Nucleus accumbens (tissue), 56 donors: ENCODE measurements at regions not wholly inside any gene's neighbourhood (a gene's known extent, or its start where the extent isn't known, plus 50 kb on each side); places are given as distances from the start of the nearest gene placed in this dataset.

Source experiments
- DNase-seq, 56 donors: peaks; one replicate each; lab custom pipeline; 2025; lab: John Stamatoyannopoulos, UW

DNA sequence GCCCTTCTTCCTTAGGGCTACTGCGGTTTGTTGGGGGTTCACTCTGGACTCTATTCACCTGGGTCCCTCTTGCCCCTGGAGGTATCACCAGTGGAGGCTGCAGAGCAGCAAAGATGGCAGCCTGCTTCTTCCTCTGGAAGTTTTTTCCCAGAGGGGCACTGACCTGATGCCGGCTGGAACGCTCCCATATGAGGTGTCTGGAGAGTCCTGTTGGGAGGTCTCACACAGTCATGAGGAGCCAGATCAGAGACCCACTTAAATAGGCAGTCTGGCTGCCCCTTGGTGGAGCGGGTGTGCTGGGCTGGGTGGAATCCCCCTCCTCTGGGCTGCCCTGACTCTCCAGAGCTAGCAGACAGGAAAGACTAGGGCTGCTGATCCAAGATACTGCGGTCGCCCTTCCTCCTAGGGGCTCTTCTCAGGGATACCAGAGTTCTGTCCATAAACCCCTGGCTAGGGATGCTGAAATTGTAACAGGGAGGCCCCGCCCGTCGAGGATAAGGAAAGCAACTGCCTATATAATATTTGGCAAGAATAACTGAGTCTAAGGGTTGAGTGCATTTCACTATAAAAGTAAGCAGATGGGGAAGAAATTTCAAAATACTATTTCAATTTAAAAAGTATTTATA is 140.7 kb downstream of the NOL4 start:
- no peak for DNase-seq

DNA sequence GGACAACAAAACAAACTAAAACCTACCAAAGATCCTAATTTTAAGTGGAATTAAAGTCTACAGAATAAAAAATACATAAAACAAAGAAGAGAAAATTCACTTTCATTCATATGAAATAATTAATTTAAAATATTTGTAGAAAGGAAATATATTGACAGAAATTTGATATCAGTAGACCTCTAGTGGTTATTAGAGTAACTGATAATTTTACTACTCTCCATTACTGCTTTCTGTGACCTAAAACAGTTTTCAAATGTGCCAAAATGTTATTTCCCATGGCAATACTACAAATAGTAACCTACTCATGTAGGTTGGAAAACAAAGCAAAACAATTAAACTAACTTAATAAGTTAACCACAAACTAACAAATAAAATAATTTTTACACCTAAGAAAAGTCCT is 147.1 kb downstream of the NOL4 start:
- no peak for DNase-seq

DNA sequence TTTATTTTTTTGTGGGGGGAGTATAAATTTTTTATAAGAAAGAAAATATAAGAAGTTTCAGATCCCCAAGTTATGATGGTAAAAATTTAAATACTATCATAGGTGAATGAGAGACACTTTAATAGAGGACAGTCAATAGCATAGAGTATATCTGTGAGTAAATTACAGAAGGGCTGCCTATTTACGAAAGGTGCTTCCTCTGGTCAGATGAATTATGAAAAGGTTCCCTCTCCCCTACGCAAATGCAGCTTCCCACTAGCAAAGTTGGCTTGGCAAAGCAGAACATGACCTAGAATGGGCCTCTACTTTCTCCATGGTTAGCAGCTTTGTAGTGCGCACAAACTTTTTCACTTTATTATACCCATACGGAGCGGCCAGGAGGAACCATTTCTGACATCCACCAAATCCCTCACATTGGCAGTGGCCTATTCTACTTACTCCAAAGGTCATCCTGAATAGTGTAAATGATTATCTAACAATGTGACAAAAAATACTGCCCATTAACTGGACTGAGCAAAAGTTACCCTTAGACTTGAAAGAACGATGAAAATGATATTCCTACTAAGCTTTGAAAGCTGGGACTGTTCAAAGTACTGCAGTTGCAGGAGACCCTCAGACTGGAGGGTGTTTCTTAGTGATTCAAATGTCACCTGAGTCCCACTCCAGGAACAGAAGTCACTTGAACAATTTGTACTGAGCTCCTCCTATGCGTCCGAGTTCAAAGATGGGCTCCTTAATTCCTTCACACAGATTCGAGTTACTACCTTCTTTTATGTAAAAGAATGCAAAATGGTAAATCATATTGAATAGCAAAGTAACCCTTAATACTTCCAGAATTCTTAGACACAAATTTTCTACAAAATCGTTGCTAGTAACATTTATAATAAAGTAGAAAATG is 148.5 kb downstream of the NOL4 start:
- DNase-seq, result no peak

DNA sequence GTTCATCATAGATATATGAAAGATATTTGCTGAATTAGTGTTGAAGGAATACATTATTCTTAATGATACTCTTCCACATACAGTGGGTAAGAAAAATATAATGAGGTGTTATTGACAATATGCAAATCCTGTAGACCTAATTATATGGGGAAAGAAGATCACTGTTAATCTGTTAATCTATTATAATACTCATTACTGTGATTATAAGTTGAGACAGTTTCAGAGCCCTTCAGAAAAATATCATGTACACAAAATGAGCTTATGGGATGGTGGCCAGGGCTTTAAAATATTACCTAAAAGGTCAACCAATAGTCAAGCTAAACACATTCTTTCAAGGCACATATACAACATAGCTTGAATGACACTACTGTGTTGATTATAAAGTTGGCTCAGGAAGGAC is 163.5 kb downstream of the NOL4 start:
- no peak for DNase-seq

DNA sequence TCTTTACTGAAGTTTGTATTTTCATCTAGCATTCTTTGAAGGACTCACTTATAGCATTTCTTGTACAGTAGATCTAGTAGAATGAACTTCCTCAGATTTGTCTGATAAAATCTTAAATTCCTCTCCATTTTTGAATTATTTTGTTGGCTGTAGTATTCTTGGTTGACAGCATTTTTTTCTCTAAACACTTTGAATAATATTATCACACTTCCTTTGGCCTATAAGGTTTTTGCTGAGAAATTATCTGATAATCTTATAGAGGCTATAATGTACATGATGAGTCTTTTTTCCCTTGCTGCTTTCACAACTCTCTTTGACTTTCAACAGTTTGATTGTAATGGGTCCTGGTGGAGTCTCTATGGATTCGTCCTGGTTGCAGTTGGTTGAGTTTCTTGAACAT is 169.5 kb downstream of the NOL4 start:
- DNase-seq, result no peak

DNA sequence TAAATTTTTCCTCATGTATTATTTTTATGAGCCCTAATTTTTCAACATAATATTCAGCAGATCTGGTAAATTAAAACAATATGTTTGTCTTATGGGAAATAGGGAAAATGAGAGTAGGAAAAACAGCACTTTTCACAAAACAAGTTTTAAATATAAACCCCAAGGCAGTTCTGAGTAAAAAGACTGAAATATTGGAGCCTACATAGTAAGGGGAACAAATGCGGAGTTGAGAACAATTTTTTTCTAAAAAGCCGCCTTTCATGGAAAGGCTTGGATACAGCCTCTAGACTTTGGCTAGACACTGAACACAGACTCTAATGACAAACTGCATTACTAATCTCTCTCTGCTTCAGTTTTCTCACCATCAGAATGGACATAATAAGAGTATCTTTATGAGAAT is 174.1 kb downstream of the NOL4 start:
- no peak for DNase-seq

DNA sequence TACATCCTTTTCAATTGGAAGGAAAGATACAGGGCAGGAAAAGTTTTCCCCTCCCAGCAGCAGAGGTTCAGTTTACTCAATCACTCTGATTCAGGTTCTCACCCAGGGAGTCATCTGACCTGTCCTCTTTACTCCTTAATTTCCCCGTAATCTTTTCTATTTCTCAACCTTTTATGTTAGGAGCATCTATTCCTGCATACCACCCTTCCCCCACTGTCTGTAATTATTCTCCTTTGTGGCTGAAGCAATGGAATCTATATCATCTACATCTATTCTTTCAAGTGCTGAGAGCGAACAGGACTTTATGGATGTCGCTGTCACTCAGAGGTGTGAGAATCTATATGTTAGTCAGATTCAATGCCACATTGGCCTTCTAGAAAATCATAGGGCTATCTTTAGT is 175.2 kb downstream of the NOL4 start:
- no peak for DNase-seq

DNA sequence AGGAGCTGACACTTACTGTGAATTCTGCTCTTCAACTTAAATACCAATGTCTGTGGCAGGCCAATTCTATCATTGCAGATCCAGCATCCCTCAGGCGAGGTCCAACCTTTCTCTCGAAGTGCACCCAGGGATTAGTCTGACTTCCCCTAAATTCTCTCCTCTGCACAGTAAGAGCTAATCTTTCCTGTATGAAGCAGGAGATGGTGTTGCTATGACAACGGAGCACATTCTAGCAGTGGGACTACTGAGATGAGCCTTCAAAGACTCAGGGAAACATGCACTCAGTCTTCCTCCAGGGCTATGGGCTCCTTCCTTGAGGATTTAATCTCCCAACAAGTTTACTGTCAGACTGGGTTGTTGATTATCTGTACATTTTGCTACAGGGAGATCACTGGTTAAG is 176.3 kb downstream of the NOL4 start:
- peak in 18 of 56 donors; percentile 3 to 50 (median 16) for DNase-seq

DNA sequence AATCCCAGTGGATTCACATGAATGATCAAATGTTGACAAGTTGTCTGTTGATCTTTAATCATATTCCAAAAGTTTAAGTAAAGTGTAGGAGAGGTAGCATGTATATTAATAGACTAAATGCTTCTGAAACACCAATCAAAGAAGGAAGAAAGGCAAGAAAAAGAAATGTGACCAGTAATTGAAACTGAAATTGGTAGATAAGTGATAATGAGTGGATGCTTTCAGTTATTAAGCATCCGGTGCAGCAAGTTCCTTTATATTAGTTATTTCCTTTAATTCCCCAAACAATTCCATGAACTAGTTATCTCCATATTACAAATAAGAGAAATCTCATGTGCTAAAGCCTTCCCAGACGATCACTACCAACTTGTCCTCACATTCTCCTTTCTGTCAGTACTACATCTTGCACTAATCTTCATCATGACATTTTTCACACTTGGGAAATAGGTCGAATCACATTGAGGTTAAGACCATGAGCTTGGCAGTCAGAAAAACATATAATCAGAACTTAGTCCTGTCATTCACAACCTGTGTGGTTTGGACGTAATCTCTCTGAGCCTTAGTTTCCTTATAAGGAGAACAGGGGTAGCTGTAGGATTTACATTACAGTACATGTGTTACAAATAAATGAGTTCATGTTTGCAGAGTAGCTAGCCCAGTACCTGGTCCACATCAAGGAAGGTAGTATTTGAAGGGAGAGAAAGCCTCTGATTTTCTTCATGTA is 182.1 kb downstream of the NOL4 start:
- no peak for DNase-seq

DNA sequence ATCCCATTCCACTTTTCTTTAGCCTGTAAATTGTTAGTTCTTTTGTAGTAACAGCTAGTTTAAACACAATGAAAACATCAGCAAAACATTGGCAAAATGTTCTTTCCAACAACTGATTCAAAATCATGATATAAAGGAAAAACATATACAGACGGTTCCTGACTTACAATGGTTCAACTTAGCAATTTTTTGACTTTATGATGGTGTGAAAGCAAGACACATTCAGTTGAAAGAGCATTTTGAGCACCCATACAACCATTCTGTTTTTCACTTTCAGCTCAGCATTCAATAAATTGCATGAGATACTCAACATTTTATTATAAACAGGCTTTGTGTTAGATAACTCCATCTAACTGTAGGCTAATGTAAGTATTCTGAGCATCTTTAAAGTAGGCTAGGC is 185.1 kb downstream of the NOL4 start:
- no peak for DNase-seq

DNA sequence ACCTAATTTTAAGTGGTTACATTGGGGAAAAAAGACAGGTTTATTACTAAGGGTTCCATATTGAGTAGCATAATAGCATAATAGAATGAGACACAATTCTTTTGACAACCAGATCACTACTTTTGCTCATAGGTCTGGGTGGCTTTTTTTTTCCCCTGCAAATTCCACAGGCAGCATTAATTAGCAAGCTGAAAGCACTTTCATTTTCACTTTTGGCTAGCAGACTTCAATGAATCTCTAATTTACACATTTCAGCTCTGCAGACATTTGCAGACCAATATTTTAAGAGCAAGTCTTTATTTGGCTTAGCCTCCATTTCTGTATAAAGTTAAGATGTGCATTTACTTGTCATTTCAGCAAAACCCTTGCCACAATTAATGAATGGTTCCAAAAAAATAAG is 185.5 kb downstream of the NOL4 start:
- no peak for DNase-seq

DNA sequence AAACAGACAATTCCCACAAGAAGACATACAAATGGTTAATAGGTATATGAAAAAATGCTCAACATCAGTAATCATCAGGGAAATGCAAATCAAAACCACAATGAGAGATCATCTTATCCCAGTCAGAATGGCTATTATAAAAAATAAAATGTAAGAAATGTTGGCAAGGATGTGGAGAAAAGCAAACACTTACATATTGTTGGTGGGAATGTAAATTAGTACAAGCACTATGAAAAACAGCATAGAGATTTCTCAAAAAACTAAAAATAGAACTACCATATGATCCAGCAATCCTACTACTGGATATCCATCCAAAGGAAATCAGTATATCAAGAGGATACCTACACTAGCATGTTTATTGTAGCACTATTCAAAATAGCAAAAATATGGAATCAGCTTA is 186.6 kb downstream of the NOL4 start:
- no peak for DNase-seq

DNA sequence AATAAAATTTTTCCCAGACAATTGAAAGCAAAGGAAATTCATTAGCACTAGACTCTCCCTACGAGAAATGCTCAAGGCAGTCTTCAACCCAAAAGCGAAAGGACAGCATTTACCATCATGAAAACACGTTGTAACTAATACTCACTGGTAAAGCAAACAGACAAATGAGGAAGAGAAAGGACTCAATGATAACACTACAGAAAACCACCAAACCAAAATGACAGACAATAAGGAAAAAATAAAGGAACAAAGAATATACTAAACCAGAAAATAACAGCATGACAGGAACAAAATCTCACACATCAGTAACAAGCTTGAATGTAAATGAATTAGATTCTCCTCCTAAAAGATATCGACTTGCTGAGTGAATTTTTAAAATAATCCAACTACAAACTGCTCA is 190.7 kb downstream of the NOL4 start:
- DNase-seq, result no peak

DNA sequence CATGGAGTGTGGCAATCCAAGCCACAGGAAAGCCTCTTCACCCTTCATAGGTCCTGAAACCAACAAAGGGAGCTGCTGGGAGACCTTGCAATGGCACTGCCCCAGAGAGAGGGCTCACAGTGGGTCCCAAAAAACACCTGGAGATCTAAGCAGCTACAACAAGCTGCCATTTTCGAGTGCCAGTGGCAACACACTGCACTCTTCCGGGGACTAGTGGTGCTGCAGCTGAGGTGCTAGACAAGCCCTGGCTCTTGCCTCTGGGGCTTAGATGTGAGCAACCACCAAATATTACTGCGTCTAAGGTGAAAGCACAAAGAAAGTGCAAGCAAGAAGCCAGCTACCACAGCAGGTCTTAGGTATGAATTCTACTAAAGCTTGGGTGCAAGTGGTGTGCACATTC is 192.9 kb downstream of the NOL4 start:
- DNase-seq, result no peak

DNA sequence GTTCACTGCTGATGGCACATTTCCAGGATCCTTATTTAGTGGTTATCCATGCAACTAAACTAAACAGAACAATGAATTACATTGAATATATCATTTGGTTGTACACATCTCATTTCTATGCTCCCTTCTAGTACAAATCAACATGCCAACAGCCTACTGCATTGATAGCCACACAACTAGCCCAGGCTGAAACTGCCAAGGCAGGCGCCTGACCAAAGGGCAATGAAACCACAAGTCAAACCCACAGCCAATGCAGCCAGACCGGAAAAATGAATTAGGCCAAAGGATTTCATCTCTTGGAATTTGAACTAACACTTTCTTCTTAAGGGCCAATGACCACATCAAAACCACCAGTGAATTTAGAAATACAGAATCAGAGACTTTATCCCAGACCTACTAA is 196.4 kb downstream of the NOL4 start:
- no peak for DNase-seq

DNA sequence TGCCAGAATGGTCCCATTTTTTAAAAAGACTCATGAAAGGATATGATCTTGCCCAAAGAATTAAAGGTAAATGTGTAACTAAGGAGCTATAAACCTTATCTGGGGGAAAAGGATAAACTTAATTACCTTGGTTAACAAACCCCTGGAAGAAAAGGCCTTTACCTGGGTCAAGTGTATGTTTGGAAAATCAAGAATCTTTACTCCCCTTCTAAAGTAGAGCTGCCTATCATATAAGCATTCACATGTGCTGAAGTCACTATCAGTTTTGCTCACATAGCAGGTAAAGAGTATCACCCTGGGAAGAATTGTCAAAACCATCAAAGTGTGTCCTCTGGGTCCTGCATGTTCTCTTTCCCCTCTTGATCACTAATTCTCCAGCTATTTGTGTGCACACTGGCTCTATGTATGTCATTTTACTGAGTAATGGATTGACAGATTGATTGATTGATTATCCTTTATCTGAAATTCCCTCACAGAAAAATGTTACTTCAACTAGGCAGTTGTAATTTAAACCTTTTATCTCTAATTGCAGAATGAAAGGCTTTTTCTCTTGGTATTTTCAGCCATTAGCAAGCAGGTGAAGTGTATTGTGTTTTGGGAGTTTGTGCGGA is 199.4 kb downstream of the NOL4 start:
- DNase-seq, result no peak

DNA sequence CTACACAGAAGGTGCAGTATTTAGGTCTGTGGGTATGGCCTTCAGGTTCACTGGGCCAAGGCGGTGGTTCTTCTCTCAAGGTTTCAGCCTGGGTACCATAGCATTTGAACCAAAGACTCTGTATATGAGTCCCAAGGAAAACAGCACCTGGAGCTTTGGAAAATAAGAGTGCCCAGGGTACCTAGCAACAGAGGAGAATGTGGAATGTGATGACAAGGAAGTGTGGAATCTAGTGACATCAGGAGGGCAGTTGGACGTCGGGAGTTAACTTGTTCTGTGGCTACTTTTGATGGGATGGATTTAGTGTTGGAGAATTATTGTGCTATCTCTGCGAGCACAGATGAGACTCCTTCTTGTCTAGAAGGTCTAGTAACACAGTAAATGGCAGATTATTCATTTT is 201.2 kb downstream of the NOL4 start:
- DNase-seq, result no peak

DNA sequence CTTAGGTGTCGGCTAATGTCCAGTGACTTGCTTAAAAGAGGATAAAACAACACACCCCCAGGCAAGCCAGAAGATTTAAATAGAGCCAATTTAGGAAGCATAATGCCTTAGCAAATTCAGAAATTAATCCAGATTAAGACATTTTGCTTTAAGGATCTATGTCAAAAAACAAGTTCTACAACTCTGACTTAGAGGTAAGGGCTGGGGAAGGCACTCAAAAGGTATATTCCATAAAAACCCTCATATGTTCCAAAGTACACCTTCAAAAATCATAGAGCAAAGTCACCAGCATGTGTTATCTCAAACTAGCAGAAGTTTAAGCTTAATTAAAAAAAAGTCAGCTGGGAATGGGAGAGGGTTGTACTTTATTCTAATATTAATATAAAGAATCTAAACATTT is 206.4 kb downstream of the NOL4 start:
- DNase-seq, result no peak

DNA sequence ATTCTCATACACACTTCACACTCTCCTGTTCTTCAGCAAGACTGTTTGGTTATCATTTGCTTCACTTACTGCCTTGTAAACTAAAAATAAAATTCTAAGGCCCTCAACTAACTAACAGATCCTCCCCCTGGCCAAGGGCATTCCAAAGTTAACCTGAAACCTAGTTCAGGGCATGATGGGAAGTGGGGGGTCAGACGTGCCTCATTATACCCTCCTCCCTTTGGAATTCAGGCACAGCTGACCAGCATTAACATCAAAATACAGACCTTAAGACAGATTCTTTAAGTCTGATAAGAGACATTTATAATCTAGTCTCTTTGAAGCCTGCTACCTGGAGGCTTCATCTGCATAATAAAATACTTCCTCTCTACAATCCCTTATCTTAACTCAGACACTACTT is 221.0 kb downstream of the NOL4 start:
- no peak for DNase-seq

DNA sequence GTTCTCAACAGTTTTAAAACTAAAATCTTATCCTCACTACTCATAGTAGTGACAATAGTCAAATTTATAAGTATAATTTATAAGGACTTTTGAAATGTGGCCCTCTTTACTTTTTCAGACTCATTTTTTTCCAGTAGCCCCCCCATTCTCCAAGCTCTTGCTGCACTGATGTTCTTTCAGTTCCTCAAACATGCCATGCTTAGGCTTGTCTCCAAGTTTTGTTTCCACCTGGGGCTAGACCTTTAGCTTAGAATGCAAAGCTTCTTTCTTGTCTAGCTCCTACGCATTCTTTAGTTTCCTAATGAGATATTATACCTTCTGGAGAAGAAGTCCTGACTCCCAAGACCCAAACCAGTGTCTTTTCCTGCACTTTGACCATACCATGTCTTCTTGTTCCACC is 222.6 kb downstream of the NOL4 start:
- DNase-seq, result no peak

DNA sequence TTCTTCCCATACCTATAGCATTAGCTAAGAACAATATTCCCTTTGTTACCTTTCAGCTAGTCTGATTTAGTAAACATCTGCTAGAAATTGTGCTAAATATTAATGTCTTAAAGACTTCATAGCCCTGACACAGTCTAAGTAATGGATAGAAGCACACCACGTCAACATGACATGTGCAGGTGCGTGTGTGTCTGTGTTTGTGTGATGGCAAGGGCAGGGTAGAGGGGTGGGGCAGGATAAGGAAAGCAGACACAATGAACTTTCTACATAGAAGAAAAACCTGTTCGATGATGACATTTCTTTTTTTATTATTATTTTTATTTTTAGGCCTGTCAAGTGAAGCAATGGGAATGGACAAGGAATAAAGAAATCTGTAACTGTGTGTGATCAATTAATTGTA is 223.3 kb downstream of the NOL4 start:
- DNase-seq, result no peak
